Activated T-cell treated with anti-CD3 and anti-CD28 coated beads for 48 hours (primary cell): ENCODE measurements at regions not wholly inside any gene's neighbourhood (a gene's known extent, or its start where the extent isn't known, plus 50 kb on each side); places are given as distances from the start of the nearest gene placed in this dataset.
"Not testable (repeated sequence)": the region's sequence is repeated elsewhere in the genome, so short reads cannot be mapped to it uniquely, and the experiment has no call there.

Experiments
- DNase-seq: peaks from one replicate; pipeline ENCODE4 v3.0.0-alpha.2; 2020; ENCODE audit warnings: low read depth

- no peak for DNase-seq
These were observed 138.0 kb upstream of the DNAH14 start for GRCh38 chr1:224791362-224791941.

- no peak for DNase-seq
These were observed 133.9 kb upstream of the DNAH14 start for GRCh38 chr1:224795591-224795990.

- no peak for DNase-seq
These were observed 130.4 kb upstream of the DNAH14 start for GRCh38 chr1:224799083-224799482.

- DNase-seq, result no peak
These were observed 128.9 kb upstream of the DNAH14 start for GRCh38 chr1:224800486-224801119.

GRCh38 chr1:224801844-224802490 lies 127.5 kb upstream of the DNAH14 start:
- DNase-seq, result no peak

- no peak for DNase-seq
These were observed 126.9 kb upstream of the DNAH14 start for GRCh38 chr1:224802617-224803016.

GRCh38 chr1:224804220-224804619 lies 125.3 kb upstream of the DNAH14 start:
- no peak for DNase-seq

GRCh38 chr1:224805889-224806288 lies 123.6 kb upstream of the DNAH14 start:
- no peak for DNase-seq

- DNase-seq, result no peak
These were observed 120.3 kb upstream of the DNAH14 start for GRCh38 chr1:224809137-224809536.

GRCh38 chr1:224809613-224810012 lies 119.9 kb upstream of the DNAH14 start:
- DNase-seq, result no peak

GRCh38 chr1:224811564-224811963 lies 117.9 kb upstream of the DNAH14 start:
- DNase-seq, result no peak

- DNase-seq, result no peak
These were observed 113.8 kb upstream of the DNAH14 start for GRCh38 chr1:224815647-224816046.

GRCh38 chr1:224816062-224816461 lies 113.4 kb upstream of the DNAH14 start:
- no peak for DNase-seq

GRCh38 chr1:224817382-224817781 lies 112.1 kb upstream of the DNAH14 start:
- no peak for DNase-seq

- DNase-seq, result no peak
These were observed 109.6 kb upstream of the DNAH14 start for GRCh38 chr1:224819861-224820260.

GRCh38 chr1:224820341-224820740 lies 109.1 kb upstream of the DNAH14 start:
- no peak for DNase-seq

- not testable (repeated sequence) for DNase-seq
These were observed 107.7 kb upstream of the DNAH14 start for GRCh38 chr1:224821751-224822150.

GRCh38 chr1:224825525-224826000 lies 103.9 kb upstream of the DNAH14 start:
- DNase-seq, result no peak

GRCh38 chr1:224828691-224829090 lies 100.8 kb upstream of the DNAH14 start:
- no peak for DNase-seq

GRCh38 chr1:224831501-224831900 lies 98.0 kb upstream of the DNAH14 start:
- no peak for DNase-seq

- not testable (repeated sequence) for DNase-seq
These were observed 89.7 kb upstream of the DNAH14 start for GRCh38 chr1:224839648-224840300.

- DNase-seq, result not testable (repeated sequence)
These were observed 87.7 kb upstream of the DNAH14 start for GRCh38 chr1:224841803-224842202.
